ES-I3 (cell line): ENCODE measurements at regions not wholly inside any gene's neighbourhood (a gene's known extent, or its start where the extent isn't known, plus 50 kb on each side); places are given as distances from the start of the nearest gene placed in this dataset.

Experiments
- H3K36me3 ChIP-seq: 2 replicates; pipeline ENCODE4 v1.6.1; 2013; ENCODE audit warnings: mild to moderate bottlenecking, low read length, control low read depth, moderate library complexity; ENCODE audit not compliant: insufficient read depth
- H3K4me1 ChIP-seq: 2 replicates; pipeline ENCODE4 v1.6.1; 2013; ENCODE audit warnings: mild to moderate bottlenecking, control low read depth, low read length; ENCODE audit not compliant: insufficient read depth
- H3K9ac ChIP-seq: 2 replicates; pipeline ENCODE4 v1.6.1; 2013; ENCODE audit warnings: low read depth, mild to moderate bottlenecking, low read length, moderate library complexity
- H3K9me3 ChIP-seq: 2 replicates; pipeline ENCODE4 v1.6.1; 2013; ENCODE audit warnings: mild to moderate bottlenecking, low read length, moderate library complexity; ENCODE audit not compliant: control insufficient read depth, insufficient read depth

DNA sequence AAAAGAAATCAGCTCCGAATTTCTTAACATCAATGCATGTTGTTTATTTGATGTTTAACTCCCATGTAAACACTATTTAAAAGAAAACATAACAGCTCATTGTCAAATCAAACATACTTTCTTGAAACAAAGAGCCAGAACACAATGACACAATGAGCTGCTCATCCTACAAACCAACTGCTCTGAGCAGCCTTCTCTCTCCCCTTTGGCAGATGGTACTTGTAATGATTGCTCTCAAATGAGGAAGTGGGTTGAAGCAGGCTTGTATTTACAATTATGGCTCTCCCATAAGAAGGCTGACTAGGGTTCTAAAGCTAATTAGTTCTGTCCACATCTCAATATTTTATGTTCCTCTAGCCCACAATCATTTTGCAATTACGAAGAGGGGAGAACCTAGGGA, 637.8 kb upstream of the ADGRL3 start:
- Histone ChIP-seq H3K9ac (no peak overlapping the region), H3K9me3 (no peaks in the 10 kb centered on the region), H3K4me1 (peaks cover 3% of the 10 kb centered on the region; the same call in 1 of the 2 replicates), H3K36me3 (no peaks in the 10 kb centered on the region)

DNA sequence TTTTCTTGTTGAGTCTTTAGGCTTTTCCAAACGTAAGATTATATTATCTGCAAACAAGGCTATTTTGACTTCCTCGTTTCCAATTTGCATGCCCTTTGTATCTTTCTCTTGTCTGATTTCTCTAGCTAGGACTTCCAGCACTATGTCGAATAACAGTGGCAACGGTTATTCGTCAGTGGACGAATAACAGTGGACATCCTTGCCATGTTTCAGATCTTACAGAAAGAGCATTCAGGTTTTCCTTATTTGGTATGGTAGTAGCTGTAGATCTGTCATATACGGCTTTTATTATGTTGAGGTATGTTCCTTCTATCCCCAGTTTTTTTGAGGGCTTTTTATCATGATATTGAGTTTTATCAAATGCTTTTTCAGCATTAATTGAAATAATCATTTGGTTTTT, 634.6 kb upstream of the ADGRL3 start:
- Histone ChIP-seq H3K4me1 (peaks cover 3% of the 10 kb centered on the region; the same call in 1 of the 2 replicates), H3K36me3 (no peaks in the 10 kb centered on the region), H3K9me3 (no peaks in the 10 kb centered on the region), H3K9ac (no peak overlapping the region)

DNA sequence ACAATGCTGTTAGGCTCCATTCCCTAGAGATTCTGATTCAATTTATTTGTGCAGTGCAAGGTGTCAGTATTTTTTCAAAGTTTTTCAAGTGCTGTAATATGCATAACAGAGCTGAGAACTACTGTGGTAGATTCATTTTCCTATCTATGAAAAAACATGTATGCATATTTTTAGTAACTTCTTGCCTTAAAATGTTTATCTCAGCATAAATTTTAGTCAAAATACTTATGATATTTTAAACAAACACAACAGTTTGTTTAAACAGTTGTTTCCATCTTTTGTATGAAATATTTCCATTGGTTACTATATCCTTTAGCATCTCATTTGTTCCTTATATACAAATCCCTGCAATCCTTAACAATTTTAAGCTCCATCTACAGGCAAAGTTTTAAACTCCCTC, 624.8 kb upstream of the ADGRL3 start:
- Histone ChIP-seq H3K4me1 (no peaks in the 10 kb centered on the region), H3K9ac (no peak overlapping the region), H3K9me3 (no peaks in the 10 kb centered on the region), H3K36me3 (no peaks in the 10 kb centered on the region)

DNA sequence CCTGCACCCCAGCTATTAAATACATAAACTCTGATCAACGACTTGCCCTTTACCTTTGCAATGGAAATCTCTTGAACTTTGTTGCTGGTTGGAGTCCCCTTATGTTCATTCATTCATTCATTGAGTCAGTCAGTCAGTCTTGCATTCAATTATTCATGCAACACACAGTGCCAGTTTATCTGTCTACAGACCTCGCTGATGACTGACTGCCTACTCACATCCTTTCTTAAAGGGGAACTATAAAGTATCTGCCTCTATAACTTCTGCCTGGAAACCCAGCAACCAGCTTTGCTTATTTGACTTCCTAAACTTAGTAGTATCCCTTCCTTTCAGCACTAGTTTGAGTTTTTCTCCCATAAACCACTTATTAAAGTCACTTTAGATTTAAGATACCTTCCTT, 620.8 kb upstream of the ADGRL3 start:
- Histone ChIP-seq H3K9me3 (no peaks in the 10 kb centered on the region), H3K9ac (no peak overlapping the region), H3K36me3 (no peaks in the 10 kb centered on the region), H3K4me1 (no peaks in the 10 kb centered on the region)

DNA sequence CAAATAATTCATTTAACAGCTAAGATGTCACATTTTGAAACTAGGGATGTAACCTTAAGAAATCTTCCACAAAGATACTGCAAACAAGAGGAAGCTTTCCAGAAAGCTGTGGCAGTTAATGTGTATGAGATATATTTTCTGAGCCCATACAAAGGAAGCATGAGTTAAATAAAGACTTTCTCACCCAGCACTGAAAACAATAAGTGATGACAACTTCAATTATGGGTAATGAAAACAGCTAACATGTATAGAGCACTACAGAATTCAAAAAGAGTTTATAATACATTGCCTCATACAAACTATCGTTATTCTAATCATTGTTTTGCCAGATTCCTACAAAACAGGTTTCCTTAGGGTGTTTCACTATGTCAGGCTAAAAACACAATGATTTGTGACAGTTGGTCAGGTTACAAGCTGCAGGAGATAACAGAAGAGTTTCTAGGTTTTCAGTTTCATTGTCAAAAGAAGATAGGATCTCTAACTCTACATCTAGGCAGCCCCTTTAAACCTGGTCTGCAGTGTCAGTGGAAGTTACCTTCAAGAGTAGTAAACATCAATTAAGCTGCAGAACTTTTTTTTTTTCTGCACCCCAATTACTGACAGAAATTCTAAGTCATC, 618.1 kb upstream of the ADGRL3 start:
- Histone ChIP-seq H3K4me1 (no peaks in the 10 kb centered on the region), H3K9ac (no peak overlapping the region), H3K36me3 (no peaks in the 10 kb centered on the region), H3K9me3 (no peaks in the 10 kb centered on the region)

DNA sequence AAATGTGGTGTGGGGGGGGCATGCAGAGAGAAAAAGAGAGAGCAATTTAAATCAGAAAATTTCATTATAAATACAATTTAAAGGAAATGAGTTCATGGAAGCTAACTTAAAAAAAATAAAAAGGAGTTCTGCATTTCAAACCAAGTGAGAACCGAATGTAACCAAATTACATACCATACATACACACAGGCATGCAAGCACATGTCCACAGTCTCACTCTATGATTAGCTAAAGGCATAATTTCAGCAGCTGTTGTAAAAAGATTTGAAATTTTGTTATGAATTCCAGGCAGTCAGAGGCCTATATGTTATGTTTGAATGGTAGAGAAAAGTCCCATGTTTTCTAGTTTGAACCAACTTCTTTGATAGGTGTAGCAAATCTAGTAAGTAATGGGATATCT, 611.6 kb upstream of the ADGRL3 start:
- Histone ChIP-seq H3K9me3 (no peaks in the 10 kb centered on the region), H3K36me3 (no peaks in the 10 kb centered on the region), H3K9ac (no peak overlapping the region), H3K4me1 (no peaks in the 10 kb centered on the region)

DNA sequence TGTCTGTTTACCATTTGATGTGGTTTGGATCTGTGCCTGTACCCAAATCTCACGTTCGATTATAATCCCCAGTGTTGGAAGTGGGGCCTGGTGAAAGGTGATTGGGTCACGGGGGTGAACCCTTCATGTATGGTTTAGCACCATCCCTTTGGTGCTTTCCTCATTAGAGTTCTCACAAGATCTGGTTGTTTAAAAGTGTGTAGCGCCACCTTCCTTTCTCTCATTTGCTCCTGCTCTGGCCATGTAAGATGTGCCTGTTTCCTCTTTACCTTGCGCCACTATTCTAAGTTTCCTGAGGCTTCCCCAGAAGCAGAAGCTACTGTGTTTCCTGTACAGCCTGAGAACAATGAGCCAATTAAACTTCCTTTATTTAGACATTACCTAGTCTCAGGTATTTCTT, 610.7 kb upstream of the ADGRL3 start:
- Histone ChIP-seq H3K9me3 (no peaks in the 10 kb centered on the region), H3K9ac (no peak overlapping the region), H3K4me1 (no peaks in the 10 kb centered on the region), H3K36me3 (no peaks in the 10 kb centered on the region)

DNA sequence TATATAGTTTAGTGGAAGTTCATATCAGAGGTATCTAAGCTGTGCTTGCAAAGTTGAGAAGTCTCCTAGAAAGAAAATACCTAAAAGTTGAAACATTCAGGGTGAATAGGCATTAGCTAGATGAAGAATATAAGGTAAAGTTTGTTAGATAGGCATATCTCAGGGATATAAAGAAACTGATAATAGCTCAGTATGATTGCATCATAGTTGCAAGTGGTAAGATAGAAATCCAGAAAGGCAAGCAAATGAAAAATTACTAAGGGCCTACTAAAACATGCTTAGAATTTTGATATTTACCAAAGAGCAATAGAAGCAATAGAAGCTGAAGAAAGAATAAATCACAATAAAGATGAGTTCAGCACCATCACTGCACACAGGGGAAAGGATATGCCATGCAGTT, 610.0 kb upstream of the ADGRL3 start:
- H3K4me1 ChIP-seq: no peaks in the 10 kb centered on the region
- no peaks in the 10 kb centered on the region for H3K9me3 ChIP-seq
- no peak overlapping the region for H3K9ac ChIP-seq
- no peaks in the 10 kb centered on the region for H3K36me3 ChIP-seq

DNA sequence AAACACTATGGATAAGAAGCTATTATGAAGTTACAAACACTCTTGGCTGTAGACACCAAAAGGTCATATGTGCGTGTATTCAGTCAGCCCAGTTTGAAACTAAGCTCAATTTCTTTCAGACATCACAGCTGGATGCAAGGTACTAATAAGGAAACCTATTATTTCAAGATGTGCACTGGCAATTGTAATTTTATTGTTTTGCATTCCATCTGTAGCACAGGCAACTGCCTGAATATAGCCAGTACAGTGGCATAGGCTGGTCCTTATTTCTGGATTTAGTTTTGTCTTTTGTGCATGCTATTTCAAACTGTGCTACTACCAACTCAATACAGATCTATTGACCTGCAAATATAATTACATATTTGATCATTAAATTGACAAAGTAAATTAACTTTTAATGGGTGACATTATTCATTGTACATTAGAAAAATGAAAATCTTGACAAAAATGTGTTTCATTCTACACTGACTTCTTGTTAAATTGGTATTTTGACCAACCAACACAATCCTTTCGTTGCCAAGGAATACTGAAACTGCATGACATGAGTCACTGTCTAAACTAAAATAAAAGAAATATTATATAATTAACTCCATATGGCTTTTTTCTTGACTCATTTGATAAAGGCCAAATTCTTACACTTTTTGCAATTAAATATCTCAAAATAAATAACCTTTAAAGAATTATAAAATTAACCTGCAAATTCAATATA, 594.3 kb upstream of the ADGRL3 start:
- H3K36me3 ChIP-seq: no peaks in the 10 kb centered on the region
- no peak overlapping the region for H3K9ac ChIP-seq

DNA sequence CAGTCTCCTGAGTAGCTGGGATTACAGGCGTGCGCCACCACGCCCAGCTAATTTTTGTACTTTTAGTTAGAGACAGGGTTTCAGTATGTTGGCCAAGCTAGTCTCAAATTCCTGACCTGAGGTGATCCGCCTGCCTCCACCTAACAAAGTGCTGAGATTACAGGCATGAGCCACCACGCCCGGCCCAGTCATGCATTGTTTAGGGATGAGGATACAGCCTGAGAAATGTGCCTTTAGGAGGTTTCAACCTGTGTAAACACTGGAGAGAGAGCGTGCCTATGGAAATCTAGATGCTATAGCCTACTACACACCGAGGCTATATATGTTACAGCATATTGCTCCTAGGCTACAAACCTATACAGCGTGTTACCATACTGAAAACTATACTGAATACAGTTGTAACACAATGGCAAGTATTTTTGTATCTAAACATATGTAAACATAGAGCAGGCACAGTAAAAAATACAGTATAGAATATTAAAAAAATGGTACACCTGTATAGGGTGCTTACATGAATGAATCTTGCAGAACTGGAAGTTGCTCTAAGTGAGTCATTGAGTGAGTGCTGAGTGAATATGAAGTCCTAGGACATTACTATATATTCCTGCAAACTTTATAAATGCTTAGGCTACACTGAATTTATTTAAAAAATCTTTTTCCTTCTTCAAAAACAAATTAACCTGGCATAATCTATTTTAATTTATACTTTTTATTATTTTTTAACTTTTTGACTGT, 588.2 kb upstream of the ADGRL3 start:
- H3K4me1 ChIP-seq: no peaks in the 10 kb centered on the region

More for the DNA sequence above, 594.3 kb upstream of the ADGRL3 start:
- Histone ChIP-seq H3K9me3 (no peaks in the 10 kb centered on the region), H3K4me1 (no peaks in the 10 kb centered on the region)

DNA sequence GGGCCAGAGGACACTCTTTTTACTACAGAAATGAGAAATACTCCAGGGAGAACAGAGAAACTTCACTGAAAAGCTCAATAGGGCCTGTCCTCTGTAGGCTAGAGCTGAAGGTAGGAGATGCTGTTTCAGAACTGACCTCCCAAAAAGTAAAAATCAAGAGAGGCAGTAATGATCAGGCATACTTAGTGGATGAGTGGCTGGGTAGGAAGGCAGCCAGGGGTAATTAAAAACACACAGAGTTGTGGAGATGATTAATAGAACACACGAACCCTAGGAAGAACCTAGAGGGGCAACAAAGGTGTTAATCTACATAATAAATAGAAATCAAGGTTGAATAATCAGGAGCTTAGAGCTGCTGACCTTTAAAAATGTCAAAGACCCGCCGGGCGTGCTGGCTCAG, 582.4 kb upstream of the ADGRL3 start:
- peaks cover 7% of the 10 kb centered on the region; the same call in 1 of the 2 replicates for H3K9me3 ChIP-seq
- no peaks in the 10 kb centered on the region for H3K4me1 ChIP-seq
- H3K36me3 ChIP-seq: no peaks in the 10 kb centered on the region
- no peak overlapping the region for H3K9ac ChIP-seq

More for the DNA sequence above, 588.2 kb upstream of the ADGRL3 start:
- Histone ChIP-seq H3K36me3 (no peaks in the 10 kb centered on the region), H3K9ac (no peak overlapping the region), H3K9me3 (peaks cover 7% of the 10 kb centered on the region; the same call in 1 of the 2 replicates)

DNA sequence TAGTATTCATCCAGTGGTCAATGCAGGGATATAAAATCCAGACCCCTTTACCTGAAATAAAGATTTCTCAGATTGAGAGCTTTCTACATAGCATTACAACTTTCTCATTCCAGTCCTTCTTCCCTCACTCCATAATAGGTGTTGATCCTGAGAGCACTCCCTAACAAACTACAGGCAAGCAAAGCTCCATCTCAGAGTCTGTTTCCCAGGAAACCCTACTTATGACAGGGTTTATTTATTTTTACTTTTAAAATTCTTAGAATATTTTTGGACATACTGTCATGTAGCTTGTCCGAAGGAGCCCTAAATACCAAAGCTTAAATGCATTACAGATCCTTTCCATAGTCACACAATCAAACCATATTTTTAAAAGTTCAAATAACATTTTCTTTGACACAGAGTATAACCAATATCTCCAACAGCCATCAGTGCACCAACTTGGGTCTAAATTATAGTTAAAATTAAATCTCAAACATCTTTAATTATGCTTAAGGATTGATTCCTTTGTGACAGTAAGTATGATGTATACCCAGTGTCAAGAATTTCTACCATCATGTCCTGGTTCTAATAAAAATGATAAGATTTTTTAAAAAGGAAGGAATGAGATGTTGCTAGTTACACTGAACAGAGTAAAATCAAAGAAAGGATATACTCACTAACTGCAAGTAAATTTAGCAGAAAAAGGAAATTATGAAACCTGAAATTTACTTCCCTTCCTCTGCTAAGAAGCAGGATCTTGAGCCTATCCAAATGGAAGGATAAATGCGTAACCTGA, 580.4 kb upstream of the ADGRL3 start:
- no peaks in the 10 kb centered on the region for H3K36me3 ChIP-seq
- no peaks in the 10 kb centered on the region for H3K4me1 ChIP-seq
- no peak overlapping the region for H3K9ac ChIP-seq

DNA sequence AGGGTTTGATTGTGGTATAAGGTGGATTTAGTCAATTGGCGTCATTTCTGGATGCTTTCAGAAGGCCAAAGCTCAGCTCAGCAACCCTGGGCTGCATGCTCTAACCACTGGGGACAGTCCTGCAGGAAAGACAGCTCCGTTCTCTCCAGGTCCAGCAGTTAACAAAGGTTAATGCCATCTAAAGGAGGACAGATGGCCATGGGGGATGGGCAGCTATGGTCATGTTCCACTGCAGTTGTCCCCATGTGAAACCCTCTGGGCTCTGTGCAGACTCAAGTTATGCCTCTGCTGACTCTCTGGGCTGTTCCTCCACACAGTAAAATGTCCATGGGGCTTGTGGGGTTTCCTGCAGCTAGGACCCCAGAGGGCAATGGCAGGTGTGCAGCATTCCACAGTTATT, 562.1 kb upstream of the ADGRL3 start:
- Histone ChIP-seq H3K4me1 (no peaks in the 10 kb centered on the region), H3K36me3 (no peaks in the 10 kb centered on the region), H3K9me3 (no peaks in the 10 kb centered on the region; the same call in 1 of the 2 replicates)

More for the DNA sequence above, 580.4 kb upstream of the ADGRL3 start:
- H3K9me3 ChIP-seq: peaks cover 7% of the 10 kb centered on the region; the same call in 1 of the 2 replicates

DNA sequence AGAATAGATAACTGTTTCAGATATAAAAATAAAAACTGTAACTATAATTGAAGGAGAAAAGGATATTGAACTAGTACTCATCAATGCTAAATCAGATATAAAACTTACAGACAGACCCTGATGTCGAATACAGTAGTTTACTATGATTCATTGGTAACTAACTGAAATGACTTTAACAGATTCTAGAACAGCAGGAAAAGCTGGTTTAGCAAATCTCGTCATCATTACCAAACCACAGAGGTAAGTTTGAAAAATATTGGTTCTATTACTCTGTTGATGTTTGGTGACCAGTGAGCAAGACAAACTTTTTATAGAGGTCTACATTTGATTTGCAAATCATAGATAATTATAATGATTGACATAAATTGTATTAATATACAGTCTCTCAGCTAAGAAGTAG, 551.4 kb upstream of the ADGRL3 start:
- H3K9ac ChIP-seq: no peak overlapping the region
- no peaks in the 10 kb centered on the region for H3K36me3 ChIP-seq
- H3K4me1 ChIP-seq: no peaks in the 10 kb centered on the region
- no peaks in the 10 kb centered on the region; the same call in 1 of the 2 replicates for H3K9me3 ChIP-seq

More for the DNA sequence above, 562.1 kb upstream of the ADGRL3 start:
- H3K9ac ChIP-seq: no peak overlapping the region
